Loucy (cell line): ENCODE measurements at regions not wholly inside any gene's neighbourhood (a gene's known extent, or its start where the extent isn't known, plus 50 kb on each side); places are given as distances from the start of the nearest gene placed in this dataset.

Experiments used
- EZH2phosphoT487 ChIP-seq: fragments of 200-600 bp; IDR thresholded peaks from 2 replicates; pipeline ENCODE4 v1.6.1; 2018; ENCODE audit warnings: antibody characterized with exemption, mild to moderate bottlenecking, moderate library complexity, borderline replicate concordance
- TF ChIP-seq, protein P1 (sequence below): fragments of 200-600 bp; sonication (generic); conservative IDR thresholded peaks from 2 replicates; pipeline ENCODE4 v1.5.1; 2014; ENCODE audit warnings: mild to moderate bottlenecking, antibody characterized with exemption, low read length

DNA sequence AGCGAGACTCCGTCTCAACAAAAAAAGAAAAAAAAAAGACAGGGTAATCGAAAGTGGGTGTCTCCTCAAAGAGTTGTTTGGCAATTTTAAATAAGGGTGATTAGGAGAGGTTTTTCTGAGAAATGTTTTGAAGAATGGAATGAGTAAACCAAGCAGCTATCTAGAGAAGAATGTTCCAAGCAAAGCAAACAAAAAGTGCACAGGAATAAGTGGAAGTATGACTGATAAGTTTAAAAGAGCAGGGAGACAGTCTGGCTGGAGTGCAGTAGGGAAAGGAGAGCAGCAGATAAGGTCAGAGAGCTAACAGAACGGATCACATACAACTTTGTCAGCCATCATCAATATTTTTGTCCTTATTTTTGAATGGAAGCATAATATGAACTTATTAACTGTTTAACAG is 853.5 kb downstream of the TUSC7 start:
- TF ChIP-seq, protein P1, sequence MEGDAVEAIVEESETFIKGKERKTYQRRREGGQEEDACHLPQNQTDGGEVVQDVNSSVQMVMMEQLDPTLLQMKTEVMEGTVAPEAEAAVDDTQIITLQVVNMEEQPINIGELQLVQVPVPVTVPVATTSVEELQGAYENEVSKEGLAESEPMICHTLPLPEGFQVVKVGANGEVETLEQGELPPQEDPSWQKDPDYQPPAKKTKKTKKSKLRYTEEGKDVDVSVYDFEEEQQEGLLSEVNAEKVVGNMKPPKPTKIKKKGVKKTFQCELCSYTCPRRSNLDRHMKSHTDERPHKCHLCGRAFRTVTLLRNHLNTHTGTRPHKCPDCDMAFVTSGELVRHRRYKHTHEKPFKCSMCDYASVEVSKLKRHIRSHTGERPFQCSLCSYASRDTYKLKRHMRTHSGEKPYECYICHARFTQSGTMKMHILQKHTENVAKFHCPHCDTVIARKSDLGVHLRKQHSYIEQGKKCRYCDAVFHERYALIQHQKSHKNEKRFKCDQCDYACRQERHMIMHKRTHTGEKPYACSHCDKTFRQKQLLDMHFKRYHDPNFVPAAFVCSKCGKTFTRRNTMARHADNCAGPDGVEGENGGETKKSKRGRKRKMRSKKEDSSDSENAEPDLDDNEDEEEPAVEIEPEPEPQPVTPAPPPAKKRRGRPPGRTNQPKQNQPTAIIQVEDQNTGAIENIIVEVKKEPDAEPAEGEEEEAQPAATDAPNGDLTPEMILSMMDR, result no peak
- no peak for TF ChIP-seq EZH2phosphoT487
